Endothelial cell of umbilical vein (primary cell): ENCODE measurements at regions not wholly inside any gene's neighbourhood (a gene's known extent, or its start where the extent isn't known, plus 50 kb on each side); places are given as distances from the start of the nearest gene placed in this dataset.
A peak's percentile ranks its signal among the peaks of the same experiment; 100 is the strongest.

Source experiments
- BruUV-seq: library from RNA; stranded (reverse); fragments of 400-500 nt; replicated peaks from 2 replicates; lab custom pipeline; 2021; lab: Mats Ljungman, UMichigan
- CTCF ChIA-PET: fragments of 300-600, 350-600 bp; sonication (Branson Sonifier 250); formaldehyde crosslinking; loops from one replicate; lab custom pipeline; 2021; ENCODE audit warnings: antibody characterized with exemption, inconsistent platforms; lab: Charles Lee
- POLR2A ChIA-PET: fragments of 300-600, 350-600 bp; sonication (Branson Sonifier 250); formaldehyde crosslinking; loops from one replicate; lab custom pipeline; 2021; ENCODE audit warnings: antibody characterized with exemption, inconsistent platforms; lab: Charles Lee
- DNase-seq: peaks from one replicate; pipeline ENCODE4 v3.0.0-alpha.2; 2011; ENCODE audit warnings: low read depth, low spot score
- FAIRE-seq: peaks from 2 replicates; lab custom pipeline; 2011; peaks lifted over from hg19 to GRCh38; lab: Jason Lieb, UNC
- H2AFZ ChIP-seq: 2 replicates; pipeline ENCODE4 v1.6.0; 2012; ENCODE audit warnings: low read depth, low read length, control low read depth, inconsistent platforms
- H3K27ac ChIP-seq: 2 replicates; pipeline ENCODE4 v1.5.1; 2011; ENCODE audit warnings: low read depth, mild to moderate bottlenecking, control low read depth, low read length, moderate library complexity; ENCODE audit not compliant: insufficient read depth
- H3K27me3 ChIP-seq, 2 experiments: 2 replicates each; pipeline versions ENCODE4 v1.6.0 to v1.6.1; 2011; ENCODE audit warnings: low read length in 2 of 2, mixed read lengths in 1 of 2; ENCODE audit not compliant: control insufficient read depth in 2 of 2, insufficient read depth in 2 of 2
- H3K36me3 ChIP-seq, 2 experiments: 2 replicates in 1 of 2; 3 replicates in 1 of 2; pipeline ENCODE4 v1.5.1; 2011; ENCODE audit warnings: low read length in 2 of 2, mild to moderate bottlenecking in 1 of 2, moderate library complexity in 1 of 2; ENCODE audit not compliant: control insufficient read depth in 2 of 2, insufficient read depth in 2 of 2; ENCODE audit errors: extremely low read depth in 1 of 2
- H3K4me1 ChIP-seq: 3 replicates; pipeline ENCODE4 v1.5.1; 2011; ENCODE audit warnings: mild to moderate bottlenecking, low read length; ENCODE audit not compliant: control insufficient read depth, insufficient read depth; ENCODE audit errors: extremely low read depth
- H3K4me2 ChIP-seq: 2 replicates; pipeline ENCODE4 v1.6.1; 2011; ENCODE audit warnings: low read length, control low read depth, mixed read lengths; ENCODE audit not compliant: insufficient read depth
- H3K4me3 ChIP-seq, 3 experiments: fragments of 200-600 bp in 1 of 3; sonication (generic), shearing (Covaris generic) in 1 of 3; replicated peaks in 1 of 3; 2 replicates each; pipeline ENCODE4 v1.5.1; 2011 to 2016; ENCODE audit warnings: control low read depth in 3 of 3, low read length in 3 of 3, mild to moderate bottlenecking in 2 of 3, inconsistent platforms in 1 of 3, low read depth in 1 of 3, moderate library complexity in 1 of 3; ENCODE audit not compliant: insufficient read depth in 1 of 3
- H3K79me2 ChIP-seq: 2 replicates; pipeline ENCODE4 v1.6.0; 2012; ENCODE audit warnings: low read length, inconsistent platforms; ENCODE audit not compliant: control insufficient read depth, insufficient read depth
- H3K9ac ChIP-seq: replicated peaks from 2 replicates; pipeline ENCODE3; 2011; ENCODE audit warnings: low read length, control low read depth; ENCODE audit not compliant: insufficient read depth; ENCODE audit errors: extremely low read depth
- H3K9me1 ChIP-seq: replicated peaks from 3 replicates; pipeline ENCODE4 v1.6.0; 2011; ENCODE audit warnings: mild to moderate bottlenecking, low read length; ENCODE audit not compliant: control insufficient read depth, insufficient read depth; ENCODE audit errors: extremely low read depth
- H3K9me3 ChIP-seq: replicated peaks from 2 replicates; pipeline ENCODE4 v1.5.1; 2012; ENCODE audit warnings: low read length, inconsistent platforms; ENCODE audit not compliant: control insufficient read depth, insufficient read depth
- H4K20me1 ChIP-seq: replicated peaks from 2 replicates; pipeline ENCODE3; 2011; ENCODE audit warnings: mild to moderate bottlenecking, low read length; ENCODE audit not compliant: control insufficient read depth, insufficient read depth; ENCODE audit errors: extremely low read depth
- CTCF ChIP-seq, 2 donors: IDR thresholded peaks; 1 replicate in 1 of 2; 2 replicates in 1 of 2; pipeline ENCODE4 v1.5.1; 2011; ENCODE audit warnings: low read length in 2 of 2, mild to moderate bottlenecking in 2 of 2, moderate library complexity in 2 of 2, control low read depth in 1 of 2, inconsistent platforms in 1 of 2, low read depth in 1 of 2; ENCODE audit not compliant: insufficient read depth in 1 of 2; ENCODE audit errors: extremely low read depth in 1 of 2
- EZH2 ChIP-seq: IDR thresholded peaks from 2 replicates; pipeline ENCODE4 v1.6.1; 2012; ENCODE audit warnings: borderline replicate concordance, low read depth, mild to moderate bottlenecking, moderate library complexity, low read length, inconsistent platforms; ENCODE audit not compliant: severe bottlenecking
- FOS ChIP-seq: IDR thresholded peaks from 2 replicates; pipeline ENCODE4 v1.6.1; 2011; ENCODE audit warnings: mild to moderate bottlenecking, low read length, moderate library complexity, borderline replicate concordance; ENCODE audit not compliant: insufficient read depth
- GATA2 ChIP-seq: IDR thresholded peaks from 2 replicates; pipeline ENCODE4 v1.7.0; 2011; ENCODE audit warnings: low read depth, mild to moderate bottlenecking, moderate library complexity, mixed read lengths, low read length; ENCODE audit not compliant: insufficient read length, insufficient read depth
- MAX ChIP-seq: IDR thresholded peaks from 2 replicates; pipeline ENCODE4 v1.6.1; 2011; ENCODE audit not compliant: insufficient read depth, insufficient read length
- POLR2A ChIP-seq: IDR thresholded peaks from 2 replicates; pipeline ENCODE4 v1.6.1; 2012; ENCODE audit warnings: low read depth, mild to moderate bottlenecking, control low read depth, low read length
- POLR2AphosphoS5 ChIP-seq: IDR thresholded peaks from 2 replicates; pipeline ENCODE4 v1.6.1; 2012; ENCODE audit warnings: low read depth, mild to moderate bottlenecking, control low read depth, low read length, moderate library complexity; ENCODE audit not compliant: insufficient read depth
- dilution Hi-C: fragments of 300-500 bp; cut with MboI; formaldehyde crosslinking; loops from one replicate; pipeline ENCODE4 v1.15.0; 2019; ENCODE audit warnings: low sequenced_read_pairs; ENCODE audit not compliant: extremely low pct_ligation_motif_present
- intact Hi-C: fragments of 100-400 bp; cut with micrococcal nuclease; formaldehyde crosslinking; loops from one replicate; pipeline ENCODE4 v1.10.0; 2022

- Histone ChIP-seq H2AFZ (peak overlapping the region; percentile 51), H3K4me3 (no peak overlapping the region), H3K4me2 (no peak overlapping the region), H4K20me1 (no peaks in the 10 kb centered on the region), H3K27ac (no peak overlapping the region), H3K9ac (no peak overlapping the region), H3K4me1 (no peaks in the 10 kb centered on the region), H3K9me3 (no peaks in the 10 kb centered on the region), H3K9me1 (no peaks in the 10 kb centered on the region), H3K27me3 (peaks cover 5 to 8% of the 10 kb centered on the region in 2 experiments), H3K79me2 (no peaks in the 10 kb centered on the region), H3K36me3 (no peaks in the 10 kb centered on the region)
- no TSS peak for BruUV-seq
- TF ChIP-seq GATA2 (no peak), FOS (no peak), EZH2 (no peak), POLR2AphosphoS5 (no peak), CTCF (IDR thresholded peaks at IDR 0.05; ENCODE audit: extremely low read depth in 1 of 2, insufficient read depth in 1 of 2, low read depth in 1 of 2, low read length in 2 of 2) (peak; percentile 67 to 73), POLR2A (no peak), MAX (no peak)
- dilution Hi-C loops (no loop called here), intact Hi-C loops (loop anchor here (1.0 to 5.0 kb wide), 7 partner anchors 192 to 1990 kb away; no protein-coding TSS in a partner anchor)
- peak; percentile 72 for FAIRE-seq
- ChIA-PET CTCF (interaction anchor here (0.5 to 6.6 kb wide), 31 partner anchors 9 to 933 kb away, joined by 3 to 96 read pairs (median 4); no protein-coding TSS in a partner anchor), POLR2A (no interaction called here)
- peak; percentile 72 for DNase-seq
Observed at GRCh38 chr10:21078410-21079329, 181.6 kb upstream of the NEBL start.
